ENCODE measurements at regions not wholly inside any gene's neighbourhood (a gene's known extent, or its start where the extent isn't known, plus 50 kb on each side); places are given as distances from the start of the nearest gene placed in this dataset.

DNA sequence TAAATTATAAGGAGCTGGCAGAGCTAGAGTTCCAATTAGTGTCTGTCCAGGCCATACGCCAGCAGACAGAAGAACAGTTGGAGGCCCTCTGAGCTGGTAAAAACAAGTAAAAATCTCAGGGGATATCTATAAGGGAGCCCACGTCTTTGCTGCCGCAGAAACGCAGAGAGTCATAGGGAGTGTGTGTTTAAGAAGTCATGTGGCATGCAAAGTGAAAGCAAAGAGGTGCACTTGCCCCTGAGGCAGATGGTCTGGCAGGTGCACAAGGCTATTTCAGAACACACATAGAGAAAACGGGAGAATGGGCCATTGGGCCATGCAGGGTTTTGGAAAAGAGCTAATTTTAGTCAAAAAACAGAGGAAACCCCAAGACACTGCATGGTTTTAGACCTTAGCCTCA is 92.7 kb downstream of the NAP1L3 start:
- DNase-seq (ENCODE audit: extremely low spot score), result no peak
- POLR2A ChIA-PET, result no interaction called here
- TF ChIP-seq ARNT (IDR thresholded peaks at IDR 0.05) (no peak), ELF4 (IDR thresholded peaks at IDR 0.05) (no peak), NFRKB (IDR thresholded peaks at IDR 0.05) (no peak), CTBP1 (IDR thresholded peaks at IDR 0.05; ENCODE audit: borderline replicate concordance) (no peak)
- CTCF ChIA-PET, result no interaction called here

- ChIA-PET CTCF (interaction anchor here (0.7 kb wide), 2 partner anchors 454 to 1503 kb away, joined by 3 to 4 read pairs; no protein-coding TSS in a partner anchor), POLR2A (no interaction called here)
- DNase-seq (ENCODE audit: extremely low spot score), result no peak
- TF ChIP-seq ZNF384 (IDR thresholded peaks at IDR 0.05), result no peak
- TF ChIP-seq ARNT (IDR thresholded peaks at IDR 0.05), result no peak
- no peak for TF ChIP-seq NFRKB (IDR thresholded peaks at IDR 0.05)
- no peak for TF ChIP-seq FOXK2 (IDR thresholded peaks at IDR 0.05)
- no peak for TF ChIP-seq SUZ12 (IDR thresholded peaks at IDR 0.05)
- TF ChIP-seq BHLHE40 (IDR thresholded peaks at IDR 0.05; ENCODE audit: borderline replicate concordance), result no peak
- TF ChIP-seq L3MBTL2 (conservative IDR thresholded peaks at IDR 0.05), result no peak
- TF ChIP-seq LEF1 (IDR thresholded peaks at IDR 0.05; ENCODE audit: borderline replicate concordance), result no peak
- no peak for TF ChIP-seq SP1 (IDR thresholded peaks at IDR 0.05)
- TF ChIP-seq CTBP1 (IDR thresholded peaks at IDR 0.05; ENCODE audit: borderline replicate concordance), result no peak
- TF ChIP-seq PKNOX1 (IDR thresholded peaks at IDR 0.05), result no peak
- TF ChIP-seq ELF4 (IDR thresholded peaks at IDR 0.05), result no peak
- no peak for TF ChIP-seq FOXA1 (IDR thresholded peaks at IDR 0.05)
- no peak for TF ChIP-seq HDGF (IDR thresholded peaks at IDR 0.05; ENCODE audit: borderline replicate concordance)
- no peak for TF ChIP-seq TARDBP (IDR thresholded peaks at IDR 0.05)
- no peak for TF ChIP-seq FOXM1 (IDR thresholded peaks at IDR 0.05; ENCODE audit: borderline replicate concordance)
These were observed 134.8 kb downstream of the NAP1L3 start for GRCh38 chrX:93538575-93538974.

DNA sequence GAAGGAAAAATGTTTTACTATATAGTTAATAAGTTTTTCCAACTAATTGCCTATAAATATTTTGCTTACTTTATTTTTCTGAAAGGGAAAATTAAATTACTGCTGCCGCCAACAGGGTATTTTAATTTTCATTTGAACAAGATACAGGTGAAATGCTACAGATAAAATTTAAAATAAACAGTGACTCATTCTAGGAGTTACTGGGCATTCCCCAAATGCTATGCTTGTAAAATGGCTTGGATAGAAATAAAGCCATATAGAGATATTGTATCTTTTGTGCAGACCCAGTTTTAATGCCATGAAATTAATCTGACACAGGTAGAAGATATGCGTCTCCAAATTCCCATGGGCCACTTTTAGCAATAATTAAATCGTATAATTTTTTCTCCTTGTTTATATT is 144.5 kb downstream of the NAP1L3 start:
- no peak for DNase-seq (ENCODE audit: extremely low spot score)
- CTCF ChIA-PET, result no interaction called here
- POLR2A ChIA-PET, result no interaction called here
- TF ChIP-seq SP1 (IDR thresholded peaks at IDR 0.05) (no peak), NFRKB (IDR thresholded peaks at IDR 0.05) (no peak), PKNOX1 (IDR thresholded peaks at IDR 0.05) (no peak), FOXA1 (IDR thresholded peaks at IDR 0.05) (no peak), FOXM1 (IDR thresholded peaks at IDR 0.05; ENCODE audit: borderline replicate concordance) (no peak), CTBP1 (IDR thresholded peaks at IDR 0.05; ENCODE audit: borderline replicate concordance) (no peak), L3MBTL2 (conservative IDR thresholded peaks at IDR 0.05) (no peak), LEF1 (IDR thresholded peaks at IDR 0.05; ENCODE audit: borderline replicate concordance) (no peak), BHLHE40 (IDR thresholded peaks at IDR 0.05; ENCODE audit: borderline replicate concordance) (no peak), ARNT (IDR thresholded peaks at IDR 0.05) (no peak), ELF4 (IDR thresholded peaks at IDR 0.05) (no peak), TARDBP (IDR thresholded peaks at IDR 0.05) (no peak), ZNF384 (IDR thresholded peaks at IDR 0.05) (no peak), HDGF (IDR thresholded peaks at IDR 0.05; ENCODE audit: borderline replicate concordance) (no peak), SUZ12 (IDR thresholded peaks at IDR 0.05) (no peak), FOXK2 (IDR thresholded peaks at IDR 0.05) (no peak)
